Chondrocyte (in vitro differentiated cells): ENCODE measurements at regions not wholly inside any gene's neighbourhood (a gene's known extent, or its start where the extent isn't known, plus 50 kb on each side); places are given as distances from the start of the nearest gene placed in this dataset.

Source experiments
- DNase-seq: peaks from one replicate; pipeline ENCODE4 v3.0.0; 2021; ENCODE audit warnings: mixed read lengths, low spot score
- H3K27ac Mint-ChIP-seq: one replicate; pipeline ENCODE4 v1.8.0; 2021; ENCODE audit warnings: mild to moderate bottlenecking, moderate library complexity, mixed read lengths; ENCODE audit not compliant: unreplicated experiment
- H3K27me3 Mint-ChIP-seq: 2 replicates; pipeline ENCODE4 v1.8.0; 2021; ENCODE audit warnings: low read depth, mixed read lengths
- H3K36me3 Mint-ChIP-seq: 2 replicates; pipeline ENCODE4 v1.8.0; 2021; ENCODE audit warnings: low read depth, mixed read lengths
- H3K4me1 Mint-ChIP-seq: 2 replicates; pipeline ENCODE4 v1.8.0; 2021; ENCODE audit warnings: low read depth, mild to moderate bottlenecking, mixed read lengths
- H3K4me3 Mint-ChIP-seq: one replicate; pipeline ENCODE4 v1.8.0; 2021; ENCODE audit warnings: mild to moderate bottlenecking, moderate library complexity, mixed read lengths; ENCODE audit not compliant: unreplicated experiment
- H3K9me3 Mint-ChIP-seq: 2 replicates; pipeline ENCODE4 v1.8.0; 2021; ENCODE audit warnings: low read depth, mixed read lengths
- TF ChIP-seq, protein P1 (sequence below): fragments of 200-600 bp; sonication (generic); IDR thresholded peaks from 2 replicates; pipeline ENCODE4 v1.5.0; 2021; ENCODE audit warnings: antibody characterized with exemption, mild to moderate bottlenecking, moderate library complexity

- no peak overlapping the region for H3K27ac Mint-ChIP-seq
- no peaks in the 10 kb centered on the region for H3K9me3 Mint-ChIP-seq
These were observed 143.3 kb upstream of the GMNC start for GRCh38 chr3:191005790-191006189.

GRCh38 chr3:191003742-191004141 is 141.2 kb upstream of the GMNC start:
- Mint-ChIP-seq H3K4me3 (no peak overlapping the region), H3K27ac (no peak overlapping the region), H3K4me1 (peaks cover 3% of the 10 kb centered on the region), H3K27me3 (peaks cover 20% of the 10 kb centered on the region), H3K9me3 (no peaks in the 10 kb centered on the region), H3K36me3 (no peaks in the 10 kb centered on the region)
- no peak for DNase-seq
- TF ChIP-seq, protein P1, sequence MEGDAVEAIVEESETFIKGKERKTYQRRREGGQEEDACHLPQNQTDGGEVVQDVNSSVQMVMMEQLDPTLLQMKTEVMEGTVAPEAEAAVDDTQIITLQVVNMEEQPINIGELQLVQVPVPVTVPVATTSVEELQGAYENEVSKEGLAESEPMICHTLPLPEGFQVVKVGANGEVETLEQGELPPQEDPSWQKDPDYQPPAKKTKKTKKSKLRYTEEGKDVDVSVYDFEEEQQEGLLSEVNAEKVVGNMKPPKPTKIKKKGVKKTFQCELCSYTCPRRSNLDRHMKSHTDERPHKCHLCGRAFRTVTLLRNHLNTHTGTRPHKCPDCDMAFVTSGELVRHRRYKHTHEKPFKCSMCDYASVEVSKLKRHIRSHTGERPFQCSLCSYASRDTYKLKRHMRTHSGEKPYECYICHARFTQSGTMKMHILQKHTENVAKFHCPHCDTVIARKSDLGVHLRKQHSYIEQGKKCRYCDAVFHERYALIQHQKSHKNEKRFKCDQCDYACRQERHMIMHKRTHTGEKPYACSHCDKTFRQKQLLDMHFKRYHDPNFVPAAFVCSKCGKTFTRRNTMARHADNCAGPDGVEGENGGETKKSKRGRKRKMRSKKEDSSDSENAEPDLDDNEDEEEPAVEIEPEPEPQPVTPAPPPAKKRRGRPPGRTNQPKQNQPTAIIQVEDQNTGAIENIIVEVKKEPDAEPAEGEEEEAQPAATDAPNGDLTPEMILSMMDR = no peak

More at GRCh38 chr3:191005790-191006189, 143.3 kb upstream of the GMNC start:
- TF ChIP-seq, protein P1 = no peak
- DNase-seq = no peak
- Mint-ChIP-seq H3K36me3 (no peaks in the 10 kb centered on the region), H3K4me3 (no peak overlapping the region), H3K4me1 (no peaks in the 10 kb centered on the region), H3K27me3 (peaks cover 17% of the 10 kb centered on the region)

- H3K4me1 Mint-ChIP-seq = peaks cover 3% of the 10 kb centered on the region
- H3K9me3 Mint-ChIP-seq = no peaks in the 10 kb centered on the region
- TF ChIP-seq, protein P1 = no peak
- no peaks in the 10 kb centered on the region for H3K36me3 Mint-ChIP-seq
- no peak overlapping the region for H3K4me3 Mint-ChIP-seq
- DNase-seq = no peak
- H3K27me3 Mint-ChIP-seq = peaks cover 13% of the 10 kb centered on the region
- H3K27ac Mint-ChIP-seq = no peak overlapping the region
These were observed 133.8 kb upstream of the GMNC start for GRCh38 chr3:190996181-190996775.

DNA sequence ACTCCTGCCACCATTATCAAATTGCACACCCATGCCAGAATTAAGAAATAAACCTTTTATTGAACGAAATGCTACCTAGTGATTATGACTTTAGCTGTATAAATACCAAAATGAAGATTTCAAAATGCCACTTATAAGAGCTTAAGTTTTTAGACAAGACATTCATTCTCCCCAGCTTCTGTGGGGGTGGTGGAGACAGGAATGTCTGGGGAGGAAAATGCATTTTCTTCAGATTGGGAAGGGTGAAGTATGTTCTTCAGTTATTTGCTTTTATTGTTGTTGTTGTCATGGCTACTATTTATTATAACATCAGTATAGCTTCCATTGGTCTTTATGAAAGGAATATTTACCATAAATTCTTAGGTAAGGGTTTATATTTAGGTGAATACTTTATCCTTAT is 132.7 kb upstream of the GMNC start:
- Mint-ChIP-seq H3K27me3 (peaks cover 8% of the 10 kb centered on the region), H3K4me1 (peaks cover 2% of the 10 kb centered on the region), H3K9me3 (no peaks in the 10 kb centered on the region), H3K36me3 (no peaks in the 10 kb centered on the region), H3K27ac (no peak overlapping the region), H3K4me3 (no peak overlapping the region)
- TF ChIP-seq, protein P1 = no peak
- DNase-seq = no peak

DNA sequence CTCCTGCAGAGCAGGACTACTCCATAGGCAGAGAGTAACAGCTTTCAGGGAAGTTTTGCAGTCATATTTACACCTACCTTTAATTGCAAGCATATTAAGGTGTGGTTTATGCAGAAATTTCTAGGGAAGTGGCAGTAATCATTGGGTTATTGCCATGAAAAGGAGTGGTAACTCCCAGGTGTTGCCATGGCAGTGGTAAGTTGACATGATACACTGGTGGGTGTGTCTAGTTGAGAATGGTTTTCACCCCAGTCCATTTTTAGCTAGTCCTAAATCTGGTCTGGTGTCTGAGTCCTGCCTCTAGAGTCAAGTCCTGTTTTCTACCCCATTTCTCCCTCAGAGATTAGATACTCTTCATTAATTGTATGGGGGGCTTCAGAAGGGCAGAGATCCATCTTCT is 128.4 kb upstream of the GMNC start:
- Mint-ChIP-seq H3K27me3 (peaks cover 8% of the 10 kb centered on the region), H3K27ac (no peak overlapping the region), H3K36me3 (no peaks in the 10 kb centered on the region), H3K4me3 (no peak overlapping the region), H3K9me3 (peaks cover 17% of the 10 kb centered on the region), H3K4me1 (no peaks in the 10 kb centered on the region)
- TF ChIP-seq, protein P1 = no peak
- DNase-seq = no peak
